ENCODE measurements at regions not wholly inside any gene's neighbourhood (a gene's known extent, or its start where the extent isn't known, plus 50 kb on each side); places are given as distances from the start of the nearest gene placed in this dataset.
"Not testable (repeated sequence)": the region's sequence is repeated elsewhere in the genome, so short reads cannot be mapped to it uniquely, and the experiment has no call there.

- ATAC-seq (ENCODE audit: low FRiP score) (no peak), DNase-seq (ENCODE audit: low spot score) (no peak)
- TF ChIP-seq CTCF (IDR thresholded peaks at IDR 0.05), result no peak
Measured at GRCh38 chr20:6662309-6662708, 105.2 kb upstream of the BMP2 start.

GRCh38 chr20:6660441-6660840 is 107.0 kb upstream of the BMP2 start:
- TF ChIP-seq CTCF (IDR thresholded peaks at IDR 0.05), result no peak
- ATAC-seq (ENCODE audit: low FRiP score) (no peak), DNase-seq (ENCODE audit: low spot score) (no peak)

- not testable (repeated sequence) for ATAC-seq (ENCODE audit: low FRiP score); DNase-seq (ENCODE audit: low spot score)
Measured at GRCh38 chr20:6658909-6659308, 108.6 kb upstream of the BMP2 start.

GRCh38 chr20:6657904-6658303 is 109.6 kb upstream of the BMP2 start:
- DNase-seq (ENCODE audit: low spot score), result no peak
- ATAC-seq (ENCODE audit: low FRiP score), result no peak
- no peak for TF ChIP-seq CTCF (IDR thresholded peaks at IDR 0.05)

GRCh38 chr20:6657111-6657510 is 110.4 kb upstream of the BMP2 start:
- TF ChIP-seq CTCF (IDR thresholded peaks at IDR 0.05), result no peak
- ATAC-seq (ENCODE audit: low FRiP score) (no peak), DNase-seq (ENCODE audit: low spot score) (no peak)

- ATAC-seq (ENCODE audit: low FRiP score), result no peak
- DNase-seq (ENCODE audit: low spot score), result no peak
Measured at GRCh38 chr20:6654513-6655252, 112.8 kb upstream of the BMP2 start.

GRCh38 chr20:6651561-6651960 is 115.9 kb upstream of the BMP2 start:
- DNase-seq (ENCODE audit: low spot score) (no peak), ATAC-seq (ENCODE audit: low FRiP score) (no peak)
- no peak for TF ChIP-seq CTCF (IDR thresholded peaks at IDR 0.05)

More at GRCh38 chr20:6654513-6655252, 112.8 kb upstream of the BMP2 start:
- no peak for TF ChIP-seq CTCF (IDR thresholded peaks at IDR 0.05)

Data from omental fat pad (tissue), 3 donors.